Islet of Langerhans (tissue), 1 donor: ENCODE measurements at regions not wholly inside any gene's neighbourhood (a gene's known extent, or its start where the extent isn't known, plus 50 kb on each side); places are given as distances from the start of the nearest gene placed in this dataset.

Source experiments
- FAIRE-seq: peaks from one replicate; lab custom pipeline; 2011; peaks lifted over from hg19 to GRCh38; lab: Jason Lieb, UNC

GRCh38 chr1:4546911-4547310 is 107.5 kb upstream of the AJAP1 start:
- no peak for FAIRE-seq

DNA sequence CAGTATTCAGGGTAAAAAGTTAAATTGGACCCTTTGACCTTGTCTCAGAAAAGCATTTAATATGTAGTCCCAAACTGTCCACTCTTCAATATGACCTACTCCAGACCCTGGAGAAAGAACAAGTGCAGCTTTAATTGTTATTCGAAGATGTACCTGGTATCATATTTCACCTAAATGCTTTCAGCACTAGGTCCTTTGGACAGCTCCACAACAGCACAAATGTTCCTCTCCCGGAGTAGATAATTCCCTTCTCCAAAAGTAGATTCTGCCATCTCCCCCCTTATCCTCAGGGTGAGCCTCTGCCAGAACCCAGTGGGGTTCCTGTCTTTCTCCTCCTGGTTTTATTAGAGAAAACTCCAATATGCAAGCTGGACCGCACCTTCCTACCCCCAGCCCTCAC is 104.5 kb upstream of the AJAP1 start:
- FAIRE-seq = no peak

DNA sequence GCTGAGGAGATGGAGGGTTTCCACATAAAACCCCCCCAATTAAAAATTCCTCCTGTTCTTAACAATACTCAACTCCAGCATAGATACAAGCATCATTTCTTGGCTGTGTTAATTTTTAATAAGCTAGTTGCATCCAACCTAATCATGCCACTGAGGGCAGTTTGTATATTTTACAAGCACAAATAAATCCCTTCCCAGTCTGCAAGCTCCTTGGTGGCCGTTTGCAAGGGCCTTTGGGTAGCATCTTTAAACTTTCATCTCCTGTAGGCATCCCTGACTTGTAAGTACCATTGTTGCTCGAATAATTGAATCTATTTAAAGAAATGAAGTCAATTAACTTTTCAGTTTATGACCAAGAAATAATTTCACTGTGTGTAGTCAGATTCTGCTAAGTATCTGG is 103.5 kb upstream of the AJAP1 start:
- FAIRE-seq = no peak

- FAIRE-seq = no peak
Observed at GRCh38 chr1:4551706-4552105, 102.7 kb upstream of the AJAP1 start.

DNA sequence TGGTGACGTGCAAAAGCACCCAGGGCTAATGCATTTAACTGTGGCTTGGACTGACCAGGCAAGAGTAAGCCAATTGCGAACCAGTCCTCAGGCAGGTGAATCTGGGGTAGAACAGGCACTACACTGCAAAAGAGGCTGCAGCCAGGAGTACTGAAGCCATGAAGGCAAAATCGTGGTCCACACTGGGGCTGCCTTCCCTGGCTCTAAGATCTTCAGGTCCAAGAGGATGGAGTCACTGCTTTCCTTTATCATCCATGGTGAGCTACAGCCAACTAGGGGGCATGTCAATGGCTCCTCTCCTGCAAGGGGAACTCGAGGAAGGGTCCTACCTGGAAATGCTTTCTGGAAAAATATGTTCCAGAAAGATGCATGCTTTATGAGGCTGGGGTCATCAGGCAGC is 100.6 kb upstream of the AJAP1 start:
- FAIRE-seq = no peak

DNA sequence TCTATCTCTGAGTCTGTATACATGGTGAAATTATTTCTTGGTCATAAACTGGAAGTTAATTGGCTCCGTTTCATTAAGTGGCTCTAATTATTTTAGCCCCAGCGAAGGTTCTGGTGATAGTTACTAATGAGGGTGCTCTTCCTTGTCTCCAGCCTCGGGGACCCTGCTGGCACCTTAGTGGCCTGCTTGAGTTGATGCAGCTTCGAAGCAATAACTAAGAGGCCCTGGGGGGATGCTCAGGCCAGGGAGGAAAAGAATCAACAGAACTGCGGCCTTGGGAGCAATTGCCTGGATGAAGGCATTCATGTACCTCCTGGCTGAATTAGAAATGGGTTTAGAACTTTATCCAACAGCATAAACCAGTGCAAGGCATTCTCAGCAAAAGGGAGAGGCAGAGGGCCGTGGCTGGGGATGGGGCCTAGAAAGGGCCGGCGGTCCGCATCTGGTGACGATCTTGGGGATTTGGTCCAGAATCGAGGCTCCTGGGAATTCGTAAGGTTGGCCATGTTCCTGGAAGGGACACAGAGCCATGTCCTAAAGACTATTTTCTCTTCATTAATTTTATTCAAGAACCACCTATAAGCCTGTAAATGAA is 100.0 kb upstream of the AJAP1 start:
- no peak for FAIRE-seq

DNA sequence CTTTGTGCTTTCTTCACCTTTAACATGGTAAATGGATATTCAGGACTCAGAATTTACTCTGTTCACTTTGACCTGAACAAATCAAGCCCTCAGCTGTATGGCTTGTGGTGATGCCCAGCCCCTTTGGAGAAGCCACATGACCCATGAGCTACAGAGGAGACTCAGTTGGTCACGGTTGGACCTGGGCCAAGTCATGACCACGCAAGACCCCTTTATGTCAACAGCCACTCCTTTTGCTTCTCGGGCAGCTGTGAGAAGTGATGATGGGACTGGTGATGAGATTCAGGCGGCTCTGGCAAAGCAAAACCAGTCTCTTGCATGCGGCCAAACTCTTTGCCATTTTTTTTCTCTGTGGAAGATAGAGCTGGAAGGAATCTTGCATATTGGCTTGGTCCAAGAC is 96.5 kb upstream of the AJAP1 start:
- FAIRE-seq = no peak

DNA sequence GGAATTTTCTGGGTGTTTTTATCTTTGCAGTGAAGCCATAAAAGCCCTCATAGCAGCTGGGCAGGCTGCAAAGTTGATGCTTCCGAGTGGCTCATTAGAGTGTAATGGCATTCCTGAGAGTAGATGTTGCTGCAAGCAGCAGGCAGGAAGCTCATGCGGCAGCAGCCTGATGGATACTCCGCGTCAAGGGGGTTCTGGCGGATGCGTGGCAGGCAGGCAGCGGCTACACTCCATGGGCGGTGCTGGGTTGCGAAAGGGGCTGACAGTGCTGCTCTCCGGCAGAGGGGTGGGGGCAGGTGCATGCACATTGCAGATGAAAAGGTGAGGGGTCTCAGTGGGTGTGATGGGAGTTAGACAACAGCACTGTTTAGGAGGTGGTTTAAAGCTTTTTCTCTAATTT is 93.2 kb upstream of the AJAP1 start:
- FAIRE-seq = no peak

DNA sequence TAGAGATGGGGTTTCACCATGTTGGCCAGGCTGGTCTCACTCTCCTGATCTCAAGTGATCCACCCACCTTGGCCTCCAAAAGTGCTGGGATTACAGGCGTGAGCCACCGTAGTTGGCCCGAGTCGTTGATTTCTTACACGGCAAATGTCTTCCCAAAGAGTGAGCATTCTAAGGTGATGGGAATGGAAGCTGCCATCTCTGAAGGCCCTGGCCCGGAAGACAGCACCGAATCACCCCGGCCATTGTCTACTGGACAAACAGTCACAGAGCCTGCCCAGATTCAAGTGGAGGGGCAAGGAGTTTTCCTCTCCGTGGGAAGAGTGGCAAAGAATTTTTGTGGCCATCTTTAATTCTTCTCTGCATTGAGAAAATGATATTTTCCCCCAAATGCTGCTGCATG is 92.1 kb upstream of the AJAP1 start:
- no peak for FAIRE-seq

DNA sequence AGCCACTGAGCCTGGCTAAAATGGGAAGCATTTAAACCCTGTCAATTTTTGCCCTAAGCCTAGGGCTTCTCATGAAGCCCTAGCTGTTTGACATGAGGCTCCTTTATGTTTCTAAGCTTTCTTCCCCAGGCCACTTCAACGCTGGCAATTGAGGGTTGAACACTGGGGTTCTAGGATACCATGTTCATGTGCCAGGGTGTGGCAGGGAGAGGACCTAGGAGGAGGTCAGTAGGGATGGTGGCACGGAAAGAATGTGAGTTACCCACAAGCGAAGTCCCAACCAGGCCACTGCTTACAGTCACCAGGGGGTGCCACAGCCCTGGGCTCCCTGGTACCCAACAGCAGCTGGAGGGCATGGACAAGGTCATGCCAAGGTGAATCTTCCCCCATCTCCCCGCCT is 90.8 kb upstream of the AJAP1 start:
- no peak for FAIRE-seq

DNA sequence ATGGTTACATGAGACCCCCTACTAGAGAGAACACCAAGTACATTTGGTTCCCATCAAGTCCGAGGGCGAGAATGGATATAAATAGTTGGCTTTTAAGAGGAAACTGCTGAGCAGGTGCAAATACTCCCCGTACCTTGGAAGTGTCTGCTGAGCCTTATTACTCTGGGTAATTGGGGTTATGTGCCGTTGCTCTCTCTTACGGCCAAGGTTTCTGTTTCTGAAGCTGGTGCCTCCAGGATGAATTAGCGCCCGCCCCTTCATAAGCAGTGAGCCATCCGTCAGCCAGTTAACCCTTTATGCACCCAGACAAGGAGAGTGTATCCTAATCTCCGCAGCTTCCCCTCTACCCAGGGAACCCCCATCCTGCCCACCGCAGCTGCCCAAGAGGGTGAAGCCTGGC is 90.4 kb upstream of the AJAP1 start:
- FAIRE-seq = no peak

- FAIRE-seq = no peak
Observed at GRCh38 chr1:4565166-4565565, 89.2 kb upstream of the AJAP1 start.

- FAIRE-seq = no peak
Observed at GRCh38 chr1:4565801-4566449, 88.5 kb upstream of the AJAP1 start.

- FAIRE-seq = no peak
Observed at GRCh38 chr1:4571263-4571662, 83.1 kb upstream of the AJAP1 start.

DNA sequence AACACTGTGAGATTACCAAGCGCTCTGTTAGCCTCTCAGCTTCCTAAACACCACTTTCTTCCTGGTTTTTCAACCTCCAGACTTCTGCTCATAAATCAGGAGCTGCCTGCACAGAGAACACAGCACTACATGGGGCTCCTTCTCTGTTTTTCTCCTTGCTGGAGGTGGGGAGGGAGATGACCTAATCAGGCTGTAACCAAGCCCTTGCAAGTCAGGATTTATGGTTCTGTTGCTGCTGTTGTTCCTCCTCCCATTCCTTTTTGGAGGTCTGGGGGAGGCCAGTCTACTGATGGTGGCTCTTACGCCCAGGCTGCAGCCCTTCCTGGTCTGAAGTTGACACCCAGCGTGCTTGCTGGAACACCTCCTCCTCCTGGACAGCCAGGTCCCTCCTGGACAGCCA is 80.9 kb upstream of the AJAP1 start:
- no peak for FAIRE-seq

DNA sequence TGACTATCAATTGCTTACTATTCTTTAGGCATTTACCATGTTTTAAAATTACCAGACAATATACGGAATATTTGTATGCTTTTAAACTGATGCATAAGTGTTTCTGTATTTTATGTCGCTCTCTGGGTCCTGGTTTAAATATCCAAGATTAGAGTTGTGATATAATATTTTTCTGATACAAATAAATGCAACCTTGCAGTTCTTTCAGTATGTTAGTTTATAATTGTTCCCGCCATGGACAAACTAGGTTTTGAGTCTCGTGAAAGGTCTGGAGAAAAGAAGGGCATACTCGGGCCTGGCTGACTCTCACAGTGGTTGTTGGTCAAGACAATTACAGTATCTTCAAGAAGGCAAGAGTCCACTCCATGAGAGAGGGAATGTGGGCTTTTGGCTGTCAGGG is 72.6 kb upstream of the AJAP1 start:
- FAIRE-seq = no peak

- FAIRE-seq = no peak
Observed at GRCh38 chr1:4584449-4584848, 70.0 kb upstream of the AJAP1 start.

DNA sequence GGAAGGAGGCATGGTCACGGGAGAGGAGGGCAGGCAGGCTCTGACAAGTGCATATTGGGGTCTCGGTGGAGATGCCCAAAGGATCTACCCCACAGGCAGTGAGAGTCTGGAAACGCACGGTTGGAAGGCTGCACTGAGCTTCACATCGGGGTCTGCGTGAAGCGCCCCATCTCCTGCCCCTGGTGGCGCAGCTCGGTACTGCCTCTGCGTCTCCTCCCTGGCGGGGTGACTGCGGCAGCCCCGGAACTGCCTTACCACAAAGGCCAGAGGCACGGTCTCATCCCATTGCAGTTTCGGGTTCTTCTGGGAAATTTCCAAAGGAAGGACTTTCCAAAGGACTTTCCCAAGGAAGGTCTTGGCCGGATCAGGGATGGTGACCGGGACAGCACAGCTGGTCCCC is 69.2 kb upstream of the AJAP1 start:
- no peak for FAIRE-seq

DNA sequence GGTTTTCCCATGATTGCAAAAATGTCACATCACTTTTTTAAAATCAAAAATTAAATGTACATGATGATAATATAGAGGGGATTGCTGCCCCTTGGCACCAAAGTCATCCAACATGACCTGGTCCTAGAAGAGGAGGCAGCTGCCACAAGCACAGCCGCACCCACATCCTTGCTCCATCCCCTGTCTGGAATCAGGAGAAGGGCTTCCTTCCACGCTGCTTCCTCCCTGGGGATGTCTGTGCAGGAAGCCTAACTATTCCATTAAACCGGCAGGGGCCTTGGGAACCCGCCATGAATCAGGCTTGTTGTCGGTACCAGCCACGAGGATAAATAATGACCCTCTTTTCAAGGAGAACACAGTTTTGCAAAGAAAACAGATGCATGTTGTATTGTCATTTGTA is 68.7 kb upstream of the AJAP1 start:
- FAIRE-seq = no peak

GRCh38 chr1:4586611-4587160 is 67.7 kb upstream of the AJAP1 start:
- no peak for FAIRE-seq

DNA sequence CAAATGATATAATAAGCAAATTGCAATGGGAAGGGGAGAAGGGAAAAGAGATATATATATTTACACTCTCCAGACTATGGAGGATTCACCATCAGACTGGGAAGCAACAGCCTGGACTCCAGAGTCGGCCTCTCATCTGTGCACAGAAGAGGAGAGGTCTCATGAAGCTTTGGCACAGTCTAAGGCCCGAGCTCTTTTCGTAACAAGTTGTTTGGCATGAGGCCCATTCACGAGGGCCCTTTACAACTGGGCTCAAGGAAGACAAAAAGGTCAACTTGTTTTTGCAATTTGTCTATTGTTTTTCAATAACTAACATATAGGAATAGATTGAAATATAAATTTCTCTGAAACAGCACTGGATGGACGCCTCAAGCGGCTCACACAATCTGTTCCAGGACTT is 66.7 kb upstream of the AJAP1 start:
- FAIRE-seq = no peak

DNA sequence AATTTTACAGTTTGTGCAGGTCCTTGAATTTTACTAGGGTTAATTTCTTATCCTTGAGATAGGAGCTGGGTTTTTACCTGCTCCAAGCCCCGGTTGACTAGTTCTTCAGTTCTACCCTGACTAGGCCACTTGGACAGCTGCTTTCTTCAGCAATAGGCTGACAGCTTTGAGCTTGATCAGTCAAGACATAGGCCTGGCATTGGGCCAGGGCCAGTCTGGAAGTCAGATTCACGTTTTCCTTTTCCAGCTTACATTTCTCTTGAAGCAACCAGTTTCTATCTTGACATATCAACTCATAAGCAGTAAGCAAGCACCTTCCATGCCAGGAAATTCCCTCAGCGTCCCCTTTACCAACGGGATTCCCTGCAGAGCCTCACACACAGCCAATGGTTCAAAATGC is 63.7 kb upstream of the AJAP1 start:
- no peak for FAIRE-seq

DNA sequence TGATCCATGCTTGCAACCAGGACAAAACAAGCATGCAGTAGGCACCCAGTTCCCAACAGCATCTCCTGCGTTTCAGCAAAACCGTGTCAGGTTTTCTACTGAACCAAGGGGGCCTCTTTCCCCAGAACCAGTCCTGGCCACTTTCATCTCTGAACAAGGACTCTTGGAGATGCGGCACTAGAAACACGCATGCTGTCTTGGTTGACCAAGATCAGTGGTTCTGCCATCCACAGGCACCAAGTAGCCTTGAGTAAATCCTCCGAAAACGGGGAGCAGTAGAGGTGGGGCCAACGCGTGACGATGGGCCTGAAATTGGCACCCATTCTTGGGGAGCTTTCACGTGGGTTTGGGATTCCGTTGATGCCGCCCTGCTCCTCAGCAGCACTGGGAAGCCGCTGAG is 62.5 kb upstream of the AJAP1 start:
- no peak for FAIRE-seq

DNA sequence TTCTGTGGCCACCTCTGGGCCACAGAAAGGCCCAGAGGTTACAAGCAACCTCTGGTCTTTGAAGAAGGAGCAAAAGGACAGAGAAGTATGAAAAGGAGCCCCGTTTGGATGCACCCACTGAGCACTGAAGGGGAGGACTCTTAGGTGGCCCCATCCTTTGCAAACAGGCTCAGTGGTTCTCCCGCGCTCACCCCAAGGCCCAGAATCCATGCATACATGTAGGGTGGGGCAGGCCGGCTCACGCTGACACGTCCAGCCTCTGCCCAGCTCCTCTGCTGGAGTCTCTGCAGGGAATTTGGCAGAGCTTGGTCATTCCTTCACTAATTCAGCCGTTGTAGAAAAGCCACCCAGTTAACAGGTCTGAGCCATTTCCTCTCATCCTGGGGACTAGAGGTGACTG is 61.3 kb upstream of the AJAP1 start:
- no peak for FAIRE-seq
